NAMALWA (cell line): ENCODE measurements at regions not wholly inside any gene's neighbourhood (a gene's known extent, or its start where the extent isn't known, plus 50 kb on each side); places are given as distances from the start of the nearest gene placed in this dataset.

ENCODE experiments used
- DNase-seq: peaks from one replicate; pipeline ENCODE4 v3.0.0-alpha.2; 2015; ENCODE audit warnings: low spot score

DNA sequence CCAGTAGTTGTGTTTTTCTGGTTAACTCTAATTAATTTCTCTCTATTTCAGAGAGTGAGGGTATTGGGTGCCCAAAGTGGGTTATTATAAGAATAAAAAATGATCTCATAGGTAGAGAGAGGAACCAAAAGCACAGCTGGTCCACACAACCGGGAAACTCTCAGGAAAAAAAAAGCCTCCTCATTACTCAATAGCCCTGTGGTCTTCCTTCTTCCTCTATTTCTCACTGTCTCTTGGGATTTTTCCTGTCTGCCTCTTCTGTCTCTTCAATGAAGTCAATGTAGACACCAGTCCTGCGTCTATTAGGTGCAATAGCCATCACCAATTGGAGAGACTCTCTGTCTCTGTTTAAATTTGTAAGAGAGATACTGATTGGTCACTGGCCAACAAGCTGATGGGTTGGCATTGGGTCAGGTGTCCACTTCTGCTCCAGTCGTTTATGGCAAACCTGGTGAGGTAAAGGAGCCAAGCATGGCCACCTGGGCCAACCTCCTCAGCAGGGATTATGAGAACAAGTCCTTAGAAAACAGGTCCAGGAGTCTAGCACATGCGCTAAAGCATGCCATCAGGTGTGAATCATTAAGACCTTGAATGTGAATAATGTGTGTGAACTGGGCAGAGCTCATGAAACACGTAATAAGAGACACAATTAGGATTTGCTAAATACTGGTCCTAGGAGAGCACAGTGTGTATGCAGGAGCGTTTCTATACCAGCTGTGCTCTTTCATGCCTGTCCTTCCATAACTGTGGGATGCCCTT is 443.0 kb upstream of the RUNX1 start:
- no peak for DNase-seq

- no peak for DNase-seq
Observed at GRCh38 chr21:35491114-35491513, 442.0 kb upstream of the RUNX1 start.

- DNase-seq: no peak
Observed at GRCh38 chr21:35489389-35489980, 440.4 kb upstream of the RUNX1 start.

DNA sequence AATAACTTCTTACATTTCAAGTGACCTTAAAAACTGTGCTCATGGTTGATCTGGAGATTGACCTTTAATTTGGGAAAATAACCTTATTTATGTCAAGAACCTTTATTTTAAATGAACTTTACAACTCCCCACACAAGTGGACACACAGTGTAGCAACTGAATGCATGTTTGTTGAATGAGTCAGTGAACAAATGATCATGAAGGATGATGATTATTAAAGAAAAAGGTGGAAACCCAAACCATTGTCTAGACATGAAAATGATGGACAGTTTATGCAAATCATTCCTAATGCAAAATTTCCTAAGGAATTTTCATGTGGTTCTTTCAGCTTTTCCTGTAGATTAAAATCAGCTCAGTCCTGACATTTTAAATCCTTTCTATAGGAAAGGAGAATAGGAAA is 439.8 kb upstream of the RUNX1 start:
- DNase-seq: no peak

DNA sequence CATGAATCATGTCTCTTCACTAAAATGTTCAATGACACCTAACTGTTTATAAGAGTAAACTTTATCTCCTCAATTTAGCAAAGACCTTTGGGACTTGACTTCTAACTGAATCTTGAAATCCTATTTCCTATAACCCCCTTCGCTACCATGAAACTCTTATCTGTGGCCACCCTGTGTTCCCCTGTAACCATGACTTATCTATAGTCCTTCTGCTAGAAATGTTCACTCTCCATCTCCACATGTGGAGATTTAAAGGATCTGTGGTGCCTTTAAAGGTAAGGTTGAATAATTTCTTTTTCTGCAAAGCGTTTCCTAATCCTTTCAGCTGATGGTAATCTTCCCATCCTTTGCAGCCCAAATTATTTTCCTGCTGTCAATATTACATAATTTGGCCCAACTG is 436.3 kb upstream of the RUNX1 start:
- no peak for DNase-seq

DNA sequence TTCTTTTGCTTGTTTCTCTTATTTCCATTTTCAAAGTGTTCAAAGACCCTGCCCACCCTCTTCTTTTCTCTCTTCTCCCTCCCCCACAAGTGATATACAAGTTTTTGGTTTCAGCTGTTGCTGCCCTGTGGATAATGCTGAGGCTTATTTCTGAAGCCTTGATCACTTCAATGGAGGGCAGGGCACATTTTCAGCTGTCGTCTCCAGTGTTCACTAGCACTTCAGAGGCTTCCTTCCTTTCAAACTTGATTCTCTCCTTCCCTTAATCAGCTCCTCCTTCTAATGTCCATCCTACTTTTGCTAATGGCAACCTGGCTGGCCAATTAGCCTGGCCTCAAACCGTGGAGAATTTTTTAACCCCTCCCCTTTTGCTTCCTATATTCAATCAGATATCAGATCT is 435.7 kb upstream of the RUNX1 start:
- no peak for DNase-seq

GRCh38 chr21:35484032-35484431 is 434.9 kb upstream of the RUNX1 start:
- DNase-seq: no peak

DNA sequence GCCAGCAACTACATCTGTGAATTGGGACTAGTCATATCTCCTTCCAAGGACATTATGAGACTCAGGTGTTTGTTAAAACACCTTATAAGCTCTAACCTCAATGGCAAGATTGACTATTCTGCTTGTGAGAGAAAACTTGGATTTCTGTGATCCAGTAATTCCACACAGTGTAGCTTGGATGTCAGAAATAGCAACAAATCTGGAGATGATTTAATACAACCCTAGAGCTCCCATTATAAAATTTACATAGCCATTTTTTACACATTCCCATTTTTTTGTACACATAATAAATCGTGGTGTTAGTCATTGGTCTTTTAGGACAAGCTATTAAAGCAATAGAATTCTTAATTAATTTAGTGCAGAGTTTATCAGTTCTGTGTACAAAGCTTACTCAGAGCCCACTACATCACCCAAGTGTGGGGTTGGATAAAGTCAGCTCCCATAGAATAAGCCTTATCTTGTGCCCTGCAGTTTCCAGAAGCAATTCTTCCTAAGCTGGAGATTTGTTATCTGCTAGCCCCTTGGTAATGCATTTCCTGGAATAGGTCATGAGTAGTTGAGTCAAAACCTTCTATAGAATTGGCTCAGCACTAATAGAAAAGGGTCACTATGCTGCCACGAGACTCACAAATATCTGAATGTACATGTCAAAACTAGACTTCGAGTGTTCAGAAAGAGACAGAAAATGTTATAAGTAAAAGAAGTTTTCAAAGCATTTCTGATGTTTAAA is 434.0 kb upstream of the RUNX1 start:
- DNase-seq: no peak

GRCh38 chr21:35482096-35482495 is 433.0 kb upstream of the RUNX1 start:
- DNase-seq: no peak

GRCh38 chr21:35481005-35481404 is 431.9 kb upstream of the RUNX1 start:
- no peak for DNase-seq

DNA sequence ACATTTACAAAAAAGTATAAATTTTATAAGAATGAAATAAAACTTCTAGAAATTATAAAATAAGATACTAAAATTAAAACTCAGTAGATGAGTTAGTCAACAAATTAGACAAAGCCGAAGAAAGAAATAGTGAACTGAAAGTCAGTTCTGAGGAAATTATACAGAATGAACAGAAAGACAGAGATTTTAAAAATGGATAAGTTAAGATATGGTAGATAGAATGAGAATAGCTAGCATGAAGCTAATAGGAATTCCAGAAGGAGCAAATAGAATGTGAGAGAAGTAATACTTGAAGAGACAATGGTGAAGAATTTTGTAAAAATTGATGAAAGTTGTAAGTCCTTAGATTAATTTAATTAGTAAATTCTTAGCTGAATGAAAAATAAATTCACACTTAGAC is 430.4 kb upstream of the RUNX1 start:
- no peak for DNase-seq

- DNase-seq: no peak
Observed at GRCh38 chr21:35479065-35479448, 430.0 kb upstream of the RUNX1 start.

DNA sequence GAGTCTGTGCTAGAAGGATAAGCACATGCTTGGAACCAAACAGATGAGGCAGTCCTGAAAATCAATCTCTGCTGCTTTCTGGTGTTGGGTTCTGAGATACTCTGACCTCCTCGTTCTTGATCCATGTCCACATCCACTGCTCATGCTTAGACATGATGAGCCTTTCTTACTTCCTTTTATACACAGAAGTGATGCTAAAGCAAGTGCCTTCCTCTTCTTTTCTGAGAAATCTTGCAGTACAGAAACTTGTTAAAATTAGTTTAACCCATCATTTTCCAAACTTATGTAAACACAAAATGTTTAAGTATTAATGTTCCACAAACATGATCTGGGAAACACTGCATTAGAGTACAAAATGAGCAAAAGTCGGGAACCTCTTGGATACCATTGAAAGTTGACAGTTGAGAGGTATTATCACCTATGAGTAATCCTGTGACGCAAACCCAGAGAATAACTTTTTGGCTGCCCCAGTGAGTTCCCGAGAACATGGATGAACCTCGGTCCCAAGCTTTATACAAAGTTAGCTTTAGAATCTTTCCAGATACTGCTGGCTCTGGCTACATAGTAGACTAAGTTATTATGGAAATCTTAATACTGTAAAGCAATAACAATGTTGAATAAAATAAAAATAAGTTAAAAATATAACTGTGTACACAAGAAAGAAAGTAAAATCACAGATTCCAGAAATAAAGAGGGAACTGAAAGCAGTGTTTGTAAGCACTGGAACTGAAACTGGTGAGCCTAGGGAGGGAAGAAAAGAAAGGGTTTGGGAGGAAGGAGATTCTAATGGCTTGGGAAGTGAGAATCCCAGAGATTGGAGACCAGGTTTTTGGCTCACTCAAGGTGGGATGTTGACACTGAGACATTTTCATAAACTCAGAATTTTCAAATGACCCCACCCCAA is 429.3 kb upstream of the RUNX1 start:
- no peak for DNase-seq

DNA sequence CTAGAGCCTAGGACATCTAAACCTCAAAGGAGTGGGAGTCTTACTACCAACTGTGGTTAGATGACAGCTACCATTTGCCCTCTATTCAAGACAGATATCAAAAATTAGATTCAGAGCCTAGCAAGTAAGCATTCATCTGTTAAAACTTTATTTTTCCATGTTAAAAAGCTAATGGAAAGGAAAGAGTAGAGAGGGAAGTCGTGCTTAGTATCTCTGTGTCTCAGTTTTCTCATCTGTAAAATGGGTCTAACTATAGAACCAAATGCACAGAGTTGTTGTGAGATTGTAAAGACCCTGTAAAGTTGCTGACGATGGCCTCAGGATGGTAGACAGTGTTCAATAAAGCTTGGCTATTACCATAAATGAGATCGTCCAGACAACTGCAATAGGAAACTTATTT is 428.5 kb upstream of the RUNX1 start:
- no peak for DNase-seq

GRCh38 chr21:35476621-35477395 is 427.7 kb upstream of the RUNX1 start:
- no peak for DNase-seq

DNA sequence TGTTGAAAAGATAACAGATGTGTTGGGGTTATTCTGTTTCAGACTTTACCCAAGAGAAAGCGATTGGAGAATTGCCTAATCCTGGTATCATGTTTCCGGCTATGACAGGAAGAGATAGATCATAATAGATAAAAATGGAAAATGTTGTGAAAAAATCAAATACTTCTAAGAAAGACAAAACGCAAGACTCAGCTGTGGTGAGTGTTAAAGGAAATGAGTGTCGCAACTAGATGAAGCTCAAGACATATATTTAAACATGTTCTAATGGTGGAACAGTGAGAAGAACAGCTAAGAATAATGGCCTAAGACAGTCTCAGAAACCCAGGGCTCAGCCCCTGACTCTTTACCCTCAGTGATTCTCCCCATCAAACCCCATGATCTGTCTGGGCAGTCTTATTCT is 426.7 kb upstream of the RUNX1 start:
- DNase-seq: no peak

DNA sequence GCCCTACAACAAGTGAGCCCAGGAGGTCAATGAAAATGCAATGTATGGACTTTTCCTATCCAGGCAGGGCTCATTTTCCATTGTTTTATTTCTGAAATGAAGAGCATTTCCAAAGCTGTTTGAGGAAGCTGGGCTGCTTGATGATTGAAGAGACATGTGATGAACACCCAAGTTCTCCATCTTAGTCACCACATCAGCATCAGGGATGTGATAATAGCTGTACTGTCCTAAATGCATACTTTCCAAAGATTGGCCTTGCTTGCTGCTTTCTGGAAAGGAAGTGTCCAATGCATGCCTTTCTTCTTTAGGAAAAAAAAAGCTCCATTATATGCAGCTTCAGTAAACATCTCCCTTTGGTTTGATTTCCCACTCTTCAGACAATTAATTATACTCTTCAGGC is 425.9 kb upstream of the RUNX1 start:
- DNase-seq: no peak

DNA sequence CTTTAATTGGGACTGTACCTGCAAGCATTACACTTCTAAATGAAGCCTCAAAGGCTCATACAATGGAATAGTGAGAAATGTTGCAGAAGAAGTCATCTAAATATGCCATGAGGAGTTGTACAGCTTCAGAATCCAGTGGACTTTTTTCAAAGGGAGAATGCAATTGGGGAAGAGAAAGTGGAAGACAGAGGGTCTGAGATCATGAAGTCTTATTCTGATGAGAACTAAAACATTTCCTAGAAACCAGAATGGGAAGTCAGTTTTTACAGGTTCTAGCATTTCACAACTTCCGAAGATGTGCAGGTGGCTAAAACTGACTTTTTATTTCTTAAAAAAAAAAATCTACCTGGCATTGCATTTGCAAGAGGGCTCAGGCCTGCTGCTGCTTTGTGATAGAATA is 424.4 kb upstream of the RUNX1 start:
- no peak for DNase-seq

DNA sequence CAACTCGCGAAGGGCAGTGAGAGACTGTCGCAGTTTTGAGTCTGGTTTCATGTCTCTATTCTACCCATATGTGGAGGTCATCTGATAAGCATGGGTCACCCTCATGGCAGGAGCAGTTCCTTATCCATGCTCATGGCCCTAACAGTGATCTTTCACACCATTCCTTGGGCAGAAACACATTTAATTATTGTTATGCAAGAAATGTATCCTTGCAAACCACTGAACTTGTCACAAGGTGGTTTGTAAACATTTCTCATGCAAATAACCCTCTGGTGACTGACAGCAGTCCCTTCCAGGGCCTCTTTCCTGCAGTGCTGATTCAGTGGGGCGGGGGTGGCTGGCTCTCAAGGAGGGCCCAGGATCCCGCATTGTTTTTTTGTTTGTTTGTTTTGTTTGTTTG is 421.4 kb upstream of the RUNX1 start:
- DNase-seq: no peak

GRCh38 chr21:35469498-35469897 is 420.4 kb upstream of the RUNX1 start:
- no peak for DNase-seq

DNA sequence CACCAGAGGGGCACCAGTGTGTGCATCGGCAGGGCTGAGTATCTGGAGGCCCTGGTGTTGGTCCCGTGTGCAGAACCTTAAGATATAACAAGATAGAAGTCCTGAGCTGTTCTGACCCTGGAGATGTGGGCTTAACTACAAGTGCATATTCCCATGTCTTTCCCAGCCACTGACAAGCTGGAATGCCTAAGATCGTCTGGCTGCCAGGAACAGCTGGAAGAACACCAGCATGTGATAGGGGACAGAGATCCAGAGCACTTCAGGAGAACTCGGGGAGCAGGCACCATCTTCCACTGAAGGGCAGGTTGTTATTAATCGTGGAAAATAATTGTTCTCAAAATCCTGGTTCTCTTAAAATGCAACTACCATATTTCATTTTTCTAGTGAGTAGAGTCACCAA is 419.9 kb upstream of the RUNX1 start:
- no peak for DNase-seq

DNA sequence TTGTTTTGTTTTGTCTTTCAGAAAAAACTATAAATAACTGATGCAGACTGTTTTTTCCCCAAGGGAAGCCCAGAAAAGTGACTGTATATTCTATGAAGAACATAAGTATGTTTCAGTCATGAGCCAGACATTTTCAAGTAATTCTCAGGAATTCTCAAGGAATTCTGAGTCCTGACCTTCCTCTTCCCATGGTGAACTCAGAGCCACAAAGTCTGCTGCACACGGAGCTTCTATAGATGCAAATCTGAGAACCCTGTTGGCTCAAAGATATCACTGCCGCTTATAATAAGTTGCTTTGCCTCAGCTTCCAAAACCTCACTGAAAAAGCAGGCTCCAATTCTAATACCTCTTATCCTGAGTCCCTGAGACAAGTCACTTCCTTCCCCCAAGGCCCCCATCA is 418.5 kb upstream of the RUNX1 start:
- no peak for DNase-seq
